ENCODE measurements at regions not wholly inside any gene's neighbourhood (a gene's known extent, or its start where the extent isn't known, plus 50 kb on each side); places are given as distances from the start of the nearest gene placed in this dataset.
"Not testable (repeated sequence)": the region's sequence is repeated elsewhere in the genome, so short reads cannot be mapped to it uniquely, and the experiment has no call there.

DNA sequence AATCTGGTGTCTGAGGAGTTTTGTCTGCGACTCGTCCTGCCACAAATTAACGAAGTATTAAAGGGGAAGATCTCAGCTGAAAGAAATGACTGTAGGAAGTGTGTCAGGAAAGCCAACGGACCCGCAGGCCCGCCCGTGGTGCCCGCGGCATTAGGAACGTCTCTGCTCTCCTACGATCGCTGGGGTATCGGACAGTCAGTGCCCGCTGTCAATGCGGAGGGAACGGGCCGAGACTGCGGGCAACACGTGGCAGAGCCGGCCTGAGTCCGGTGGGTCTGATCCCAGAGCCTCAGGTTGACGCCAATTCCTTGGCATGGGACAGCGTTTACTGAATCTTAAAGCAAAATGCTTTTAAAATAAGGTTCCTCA, 128.7 kb downstream of the KBTBD2 start:
- POLR2A ChIA-PET, result no interaction called here
- intact Hi-C loops (cut with micrococcal nuclease), result no loop called here
- H3K9me3 ChIP-seq (ENCODE audit: control insufficient read depth in 1 of 2, insufficient read depth in 1 of 2, low read depth in 1 of 2, low read length in 2 of 2), result no peaks in the 10 kb centered on the region
- no peaks in the 10 kb centered on the region for H3K79me2 ChIP-seq (ENCODE audit: insufficient read depth, low read length)
- CTCF ChIA-PET, result interaction anchor here (1.4 kb wide), 1 partner anchor 345 kb away, joined by 3 read pairs; no protein-coding TSS in a partner anchor
- H3K9ac ChIP-seq (ENCODE audit: low read length), result no peak overlapping the region
- ATAC-seq, result no peak
- H3K27me3 ChIP-seq (ENCODE audit: insufficient read depth, low read length), result no peaks in the 10 kb centered on the region
- H3K27ac ChIP-seq (ENCODE audit: low read depth, low read length), result no peak overlapping the region
- TF ChIP-seq EGR1 (IDR thresholded peaks at IDR 0.05; ENCODE audit: low read depth) (no peak), POLR2A (IDR thresholded peaks at IDR 0.05; ENCODE audit: borderline replicate concordance, extremely low read depth, insufficient read depth, insufficient read length) (no peak), ATF3 (IDR thresholded peaks at IDR 0.05) (no peak), SIN3A (IDR thresholded peaks at IDR 0.05; ENCODE audit: low read depth) (no peak), EZH2 (IDR thresholded peaks at IDR 0.05) (no peak), YY1 (IDR thresholded peaks at IDR 0.05; ENCODE audit: extremely low read depth, insufficient replicate concordance, low read depth, low read length) (no peak), SP1 (IDR thresholded peaks at IDR 0.05; ENCODE audit: low read depth) (no peak), CBX3 (IDR thresholded peaks at IDR 0.05; ENCODE audit: low read depth) (no peak), TCF7L2 (IDR thresholded peaks at IDR 0.05; ENCODE audit: borderline replicate concordance, extremely low read depth, insufficient read depth, insufficient read length) (no peak), ZNF274 (IDR thresholded peaks at IDR 0.05; ENCODE audit: low read depth, low read length) (no peak), SRF (IDR thresholded peaks at IDR 0.05; ENCODE audit: low read depth) (no peak), FOSL1 (IDR thresholded peaks at IDR 0.05; ENCODE audit: low read depth) (no peak), ZFX (IDR thresholded peaks at IDR 0.05) (no peak), RAD21 (IDR thresholded peaks at IDR 0.05; ENCODE audit: low read depth) (no peak)
- TF ChIP-seq, protein P1, sequence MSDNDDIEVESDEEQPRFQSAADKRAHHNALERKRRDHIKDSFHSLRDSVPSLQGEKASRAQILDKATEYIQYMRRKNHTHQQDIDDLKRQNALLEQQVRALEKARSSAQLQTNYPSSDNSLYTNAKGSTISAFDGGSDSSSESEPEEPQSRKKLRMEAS (IDR thresholded peaks at IDR 0.05), result no peak
- TF ChIP-seq, protein P2, sequence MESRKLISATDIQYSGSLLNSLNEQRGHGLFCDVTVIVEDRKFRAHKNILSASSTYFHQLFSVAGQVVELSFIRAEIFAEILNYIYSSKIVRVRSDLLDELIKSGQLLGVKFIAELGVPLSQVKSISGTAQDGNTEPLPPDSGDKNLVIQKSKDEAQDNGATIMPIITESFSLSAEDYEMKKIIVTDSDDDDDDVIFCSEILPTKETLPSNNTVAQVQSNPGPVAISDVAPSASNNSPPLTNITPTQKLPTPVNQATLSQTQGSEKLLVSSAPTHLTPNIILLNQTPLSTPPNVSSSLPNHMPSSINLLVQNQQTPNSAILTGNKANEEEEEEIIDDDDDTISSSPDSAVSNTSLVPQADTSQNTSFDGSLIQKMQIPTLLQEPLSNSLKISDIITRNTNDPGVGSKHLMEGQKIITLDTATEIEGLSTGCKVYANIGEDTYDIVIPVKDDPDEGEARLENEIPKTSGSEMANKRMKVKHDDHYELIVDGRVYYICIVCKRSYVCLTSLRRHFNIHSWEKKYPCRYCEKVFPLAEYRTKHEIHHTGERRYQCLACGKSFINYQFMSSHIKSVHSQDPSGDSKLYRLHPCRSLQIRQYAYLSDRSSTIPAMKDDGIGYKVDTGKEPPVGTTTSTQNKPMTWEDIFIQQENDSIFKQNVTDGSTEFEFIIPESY (IDR thresholded peaks at IDR 0.05; ENCODE audit: extremely low read depth, insufficient replicate concordance, low read length), result no peak
- TF ChIP-seq, protein P3, sequence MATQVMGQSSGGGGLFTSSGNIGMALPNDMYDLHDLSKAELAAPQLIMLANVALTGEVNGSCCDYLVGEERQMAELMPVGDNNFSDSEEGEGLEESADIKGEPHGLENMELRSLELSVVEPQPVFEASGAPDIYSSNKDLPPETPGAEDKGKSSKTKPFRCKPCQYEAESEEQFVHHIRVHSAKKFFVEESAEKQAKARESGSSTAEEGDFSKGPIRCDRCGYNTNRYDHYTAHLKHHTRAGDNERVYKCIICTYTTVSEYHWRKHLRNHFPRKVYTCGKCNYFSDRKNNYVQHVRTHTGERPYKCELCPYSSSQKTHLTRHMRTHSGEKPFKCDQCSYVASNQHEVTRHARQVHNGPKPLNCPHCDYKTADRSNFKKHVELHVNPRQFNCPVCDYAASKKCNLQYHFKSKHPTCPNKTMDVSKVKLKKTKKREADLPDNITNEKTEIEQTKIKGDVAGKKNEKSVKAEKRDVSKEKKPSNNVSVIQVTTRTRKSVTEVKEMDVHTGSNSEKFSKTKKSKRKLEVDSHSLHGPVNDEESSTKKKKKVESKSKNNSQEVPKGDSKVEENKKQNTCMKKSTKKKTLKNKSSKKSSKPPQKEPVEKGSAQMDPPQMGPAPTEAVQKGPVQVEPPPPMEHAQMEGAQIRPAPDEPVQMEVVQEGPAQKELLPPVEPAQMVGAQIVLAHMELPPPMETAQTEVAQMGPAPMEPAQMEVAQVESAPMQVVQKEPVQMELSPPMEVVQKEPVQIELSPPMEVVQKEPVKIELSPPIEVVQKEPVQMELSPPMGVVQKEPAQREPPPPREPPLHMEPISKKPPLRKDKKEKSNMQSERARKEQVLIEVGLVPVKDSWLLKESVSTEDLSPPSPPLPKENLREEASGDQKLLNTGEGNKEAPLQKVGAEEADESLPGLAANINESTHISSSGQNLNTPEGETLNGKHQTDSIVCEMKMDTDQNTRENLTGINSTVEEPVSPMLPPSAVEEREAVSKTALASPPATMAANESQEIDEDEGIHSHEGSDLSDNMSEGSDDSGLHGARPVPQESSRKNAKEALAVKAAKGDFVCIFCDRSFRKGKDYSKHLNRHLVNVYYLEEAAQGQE (IDR thresholded peaks at IDR 0.05; ENCODE audit: low read depth), result no peak
- DNase-seq (ENCODE audit: low read depth, low spot score), result no peak
- H3K4me3 ChIP-seq (replicated peaks in 1 of 2; ENCODE audit: low read depth in 1 of 2, low read length in 2 of 2), result no peak overlapping the region
- H3K4me2 ChIP-seq (ENCODE audit: low read length), result no peak overlapping the region
- no TSS peak for BruUV-seq (replicated peaks)
- H3K9me2 ChIP-seq (ENCODE audit: insufficient read depth), result no peaks in the 10 kb centered on the region
- H3K4me1 ChIP-seq (ENCODE audit: control insufficient read depth in 1 of 2, insufficient read depth in 2 of 2, low read length in 2 of 2), result no peaks in the 10 kb centered on the region
- H2AFZ ChIP-seq (ENCODE audit: low read depth, low read length, poor library complexity, severe bottlenecking), result no peak overlapping the region
- RAD21 ChIA-PET (ENCODE audit: low non-redundant PET in 1 of 2, low total read pairs in 2 of 2, uncharacterized antibody in 2 of 2, unreplicated experiment in 2 of 2), result no interaction called here
- H4K20me1 ChIP-seq (ENCODE audit: insufficient read depth), result no peaks in the 10 kb centered on the region
- H3K36me3 ChIP-seq (ENCODE audit: control insufficient read depth in 1 of 2, insufficient read depth in 2 of 2, low read length in 2 of 2), result no peaks in the 10 kb centered on the region

- H3K4me1 ChIP-seq (ENCODE audit: control insufficient read depth in 1 of 2, insufficient read depth in 2 of 2, low read length in 2 of 2); H3K27me3 ChIP-seq (ENCODE audit: insufficient read depth, low read length); BruUV-seq (replicated peaks); H3K9me3 ChIP-seq (ENCODE audit: control insufficient read depth in 1 of 2, insufficient read depth in 1 of 2, low read depth in 1 of 2, low read length in 2 of 2); ATAC-seq; H3K4me3 ChIP-seq (replicated peaks in 1 of 2; ENCODE audit: low read depth in 1 of 2, low read length in 2 of 2); H3K9me2 ChIP-seq (ENCODE audit: insufficient read depth); H4K20me1 ChIP-seq (ENCODE audit: insufficient read depth); POLR2A ChIA-PET; H3K79me2 ChIP-seq (ENCODE audit: insufficient read depth, low read length); H3K4me2 ChIP-seq (ENCODE audit: low read length); H3K36me3 ChIP-seq (ENCODE audit: control insufficient read depth in 1 of 2, insufficient read depth in 2 of 2, low read length in 2 of 2); RAD21 ChIA-PET (ENCODE audit: low non-redundant PET in 1 of 2, low total read pairs in 2 of 2, uncharacterized antibody in 2 of 2, unreplicated experiment in 2 of 2); H3K27ac ChIP-seq (ENCODE audit: low read depth, low read length); intact Hi-C loops (cut with micrococcal nuclease); H3K9ac ChIP-seq (ENCODE audit: low read length); H2AFZ ChIP-seq (ENCODE audit: low read depth, low read length, poor library complexity, severe bottlenecking); DNase-seq (ENCODE audit: low read depth, low spot score): not testable (repeated sequence)
- CTCF ChIA-PET, result interaction anchor here (1.4 kb wide), 1 partner anchor 346 kb away, joined by 3 read pairs; no protein-coding TSS in a partner anchor
Measured at GRCh38 chr7:32762206-32762924, 129.2 kb downstream of the KBTBD2 start.
